ENCODE measurements at regions not wholly inside any gene's neighbourhood (a gene's known extent, or its start where the extent isn't known, plus 50 kb on each side); places are given as distances from the start of the nearest gene placed in this dataset.

- H3K4me3 Mint-ChIP-seq = no peak overlapping the region
- DNase-seq (ENCODE audit: low spot score in 2 of 2) (no peak), ATAC-seq (no peak)
- H3K9me3 Mint-ChIP-seq = no peaks in the 10 kb centered on the region
- no peaks in the 10 kb centered on the region for H3K4me1 Mint-ChIP-seq
- H3K36me3 Mint-ChIP-seq = no peaks in the 10 kb centered on the region
- no peak overlapping the region for H3K27ac Mint-ChIP-seq
These were observed 56.1 kb upstream of the ELMO1 start for GRCh38 chr7:37504801-37505200.

- Mint-ChIP-seq H3K4me3 (no peak overlapping the region), H3K9me3 (no peaks in the 10 kb centered on the region), H3K27ac (no peak overlapping the region), H3K36me3 (no peaks in the 10 kb centered on the region), H3K4me1 (no peaks in the 10 kb centered on the region)
- DNase-seq (ENCODE audit: low spot score in 2 of 2) (no peak), ATAC-seq (peak; percentile 70)
These were observed 57.2 kb upstream of the ELMO1 start for GRCh38 chr7:37505750-37506353.

GRCh38 chr7:37508118-37508517 is 59.5 kb upstream of the ELMO1 start:
- Mint-ChIP-seq H3K4me3 (no peak overlapping the region), H3K4me1 (no peaks in the 10 kb centered on the region), H3K36me3 (no peaks in the 10 kb centered on the region), H3K9me3 (no peaks in the 10 kb centered on the region), H3K27ac (no peak overlapping the region)
- ATAC-seq (no peak), DNase-seq (ENCODE audit: low spot score in 2 of 2) (no peak)

DNA sequence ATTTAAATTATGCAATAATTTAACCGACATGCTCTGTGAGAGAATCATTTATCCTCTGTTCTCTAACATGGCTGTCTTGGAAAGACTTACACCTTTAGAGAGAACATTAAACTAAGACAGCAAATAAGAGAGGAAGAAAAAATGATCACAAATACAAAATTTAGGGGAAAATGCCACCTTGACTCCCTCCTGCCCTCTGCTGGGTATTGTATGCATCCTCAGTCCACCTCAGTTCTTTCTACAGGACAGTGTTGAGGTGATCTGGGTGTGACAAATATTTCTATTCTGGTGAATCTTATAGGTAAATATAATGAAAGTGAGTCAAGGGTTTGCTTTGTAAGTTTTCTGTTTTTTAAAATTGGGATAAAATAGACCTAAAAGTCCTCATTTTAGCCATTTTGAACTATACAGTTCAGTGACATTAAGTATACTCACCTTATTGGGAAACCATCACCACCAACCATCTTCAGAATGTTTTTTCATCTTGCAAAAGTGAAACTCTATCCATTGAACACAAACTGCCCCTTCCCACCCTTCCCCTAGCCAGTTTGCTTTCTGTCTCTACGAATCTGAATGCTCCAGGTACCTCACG is 61.5 kb upstream of the ELMO1 start:
- Mint-ChIP-seq H3K4me1 (no peaks in the 10 kb centered on the region), H3K4me3 (no peak overlapping the region), H3K36me3 (no peaks in the 10 kb centered on the region), H3K9me3 (no peaks in the 10 kb centered on the region), H3K27ac (no peak overlapping the region)
- DNase-seq (ENCODE audit: low spot score in 2 of 2) (no peak), ATAC-seq (peak; percentile 55)

GRCh38 chr7:37511915-37512314 is 63.3 kb upstream of the ELMO1 start:
- no peak for ATAC-seq
- H3K4me3 Mint-ChIP-seq = no peak overlapping the region
- no peak overlapping the region for H3K27ac Mint-ChIP-seq
- H3K36me3 Mint-ChIP-seq = no peaks in the 10 kb centered on the region
- no peak for DNase-seq (ENCODE audit: low spot score in 2 of 2)
- no peaks in the 10 kb centered on the region for H3K4me1 Mint-ChIP-seq
- H3K9me3 Mint-ChIP-seq = no peaks in the 10 kb centered on the region

DNA sequence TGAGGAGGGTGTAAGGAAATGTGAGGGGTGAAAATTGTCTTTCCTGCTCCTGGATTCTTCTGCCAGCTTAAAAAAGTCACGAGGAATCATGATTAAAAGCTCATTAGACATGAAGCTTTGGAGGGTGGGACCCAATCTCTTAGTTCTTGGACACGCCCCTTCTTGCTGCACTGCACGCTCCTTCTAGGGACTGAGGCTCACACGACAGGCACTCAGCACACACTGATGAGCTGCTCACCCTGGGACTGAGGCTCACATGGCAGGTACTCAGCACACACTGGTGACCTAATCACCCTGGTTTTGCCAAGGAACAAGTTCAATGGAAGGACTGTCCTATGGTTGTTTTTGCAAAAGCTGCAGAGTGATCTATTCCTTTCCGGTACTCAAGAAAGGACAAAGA is 65.8 kb upstream of the ELMO1 start:
- DNase-seq (ENCODE audit: low spot score in 2 of 2) (no peak), ATAC-seq (no peak)
- H3K4me3 Mint-ChIP-seq = no peak overlapping the region
- H3K27ac Mint-ChIP-seq = no peak overlapping the region
- no peaks in the 10 kb centered on the region for H3K4me1 Mint-ChIP-seq
- no peaks in the 10 kb centered on the region for H3K36me3 Mint-ChIP-seq
- H3K9me3 Mint-ChIP-seq = no peaks in the 10 kb centered on the region

- Mint-ChIP-seq H3K4me1 (no peaks in the 10 kb centered on the region), H3K27ac (no peak overlapping the region), H3K4me3 (no peak overlapping the region), H3K9me3 (no peaks in the 10 kb centered on the region), H3K36me3 (no peaks in the 10 kb centered on the region)
- no peak for ATAC-seq
- no peak for DNase-seq (ENCODE audit: low spot score in 2 of 2)
These were observed 68.0 kb upstream of the ELMO1 start for GRCh38 chr7:37516664-37517063.

GRCh38 chr7:37518266-37518665 is 69.6 kb upstream of the ELMO1 start:
- Mint-ChIP-seq H3K9me3 (no peaks in the 10 kb centered on the region), H3K4me3 (no peak overlapping the region), H3K4me1 (no peaks in the 10 kb centered on the region), H3K36me3 (no peaks in the 10 kb centered on the region), H3K27ac (no peak overlapping the region)
- ATAC-seq = peak; percentile 40
- no peak for DNase-seq (ENCODE audit: low spot score in 2 of 2)

GRCh38 chr7:37524056-37524455 is 75.4 kb upstream of the ELMO1 start:
- Mint-ChIP-seq H3K4me1 (no peaks in the 10 kb centered on the region), H3K9me3 (no peaks in the 10 kb centered on the region), H3K4me3 (no peak overlapping the region), H3K36me3 (no peaks in the 10 kb centered on the region), H3K27ac (no peak overlapping the region)
- ATAC-seq (no peak), DNase-seq (ENCODE audit: low spot score in 2 of 2) (no peak)

GRCh38 chr7:37524797-37525196 is 76.1 kb upstream of the ELMO1 start:
- no peak overlapping the region for H3K4me3 Mint-ChIP-seq
- DNase-seq (ENCODE audit: low spot score in 2 of 2) = no peak
- no peak for ATAC-seq
- H3K9me3 Mint-ChIP-seq = no peaks in the 10 kb centered on the region
- H3K4me1 Mint-ChIP-seq = no peaks in the 10 kb centered on the region
- no peak overlapping the region for H3K27ac Mint-ChIP-seq
- H3K36me3 Mint-ChIP-seq = no peaks in the 10 kb centered on the region

DNA sequence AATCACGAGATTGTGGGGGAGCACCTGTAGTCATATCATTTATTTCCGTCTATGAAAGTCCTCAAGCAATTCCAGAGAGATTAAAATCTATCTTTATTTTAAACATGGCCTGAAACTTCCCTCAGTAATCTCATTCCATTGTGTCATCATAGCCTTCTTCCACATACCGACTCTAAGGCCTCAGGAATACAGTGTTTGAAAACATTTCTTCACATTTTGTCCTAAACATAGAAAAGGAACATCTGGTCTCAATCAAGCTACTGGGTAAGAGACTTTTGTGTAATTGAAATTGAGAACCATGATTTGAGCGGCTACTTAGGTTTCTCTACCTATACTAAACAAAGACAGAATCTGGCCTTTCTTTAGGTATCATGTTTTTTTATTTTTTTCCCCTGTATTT is 78.0 kb upstream of the ELMO1 start:
- DNase-seq (ENCODE audit: low spot score in 2 of 2) (no peak), ATAC-seq (no peak)
- no peaks in the 10 kb centered on the region for H3K9me3 Mint-ChIP-seq
- H3K36me3 Mint-ChIP-seq = no peaks in the 10 kb centered on the region
- H3K4me1 Mint-ChIP-seq = no peaks in the 10 kb centered on the region
- no peak overlapping the region for H3K27ac Mint-ChIP-seq
- H3K4me3 Mint-ChIP-seq = no peak overlapping the region

- ATAC-seq (no peak), DNase-seq (ENCODE audit: low spot score in 2 of 2) (no peak)
- H3K4me1 Mint-ChIP-seq = no peaks in the 10 kb centered on the region
- H3K4me3 Mint-ChIP-seq = no peak overlapping the region
- H3K36me3 Mint-ChIP-seq = no peaks in the 10 kb centered on the region
- H3K27ac Mint-ChIP-seq = no peak overlapping the region
- H3K9me3 Mint-ChIP-seq = no peaks in the 10 kb centered on the region
These were observed 78.4 kb upstream of the ELMO1 start for GRCh38 chr7:37527109-37527508.

- Mint-ChIP-seq H3K27ac (no peak overlapping the region), H3K4me3 (no peak overlapping the region), H3K4me1 (no peaks in the 10 kb centered on the region), H3K36me3 (no peaks in the 10 kb centered on the region), H3K9me3 (no peaks in the 10 kb centered on the region)
- ATAC-seq (no peak), DNase-seq (ENCODE audit: low spot score in 2 of 2) (no peak)
These were observed 82.6 kb upstream of the ELMO1 start for GRCh38 chr7:37531225-37531624.

GRCh38 chr7:37532636-37533035 is 84.0 kb upstream of the ELMO1 start:
- Mint-ChIP-seq H3K4me3 (no peak overlapping the region), H3K4me1 (no peaks in the 10 kb centered on the region), H3K36me3 (no peaks in the 10 kb centered on the region), H3K27ac (no peak overlapping the region), H3K9me3 (no peaks in the 10 kb centered on the region)
- no peak for DNase-seq (ENCODE audit: low spot score in 2 of 2)
- ATAC-seq = no peak

GRCh38 chr7:37534893-37535610 is 86.4 kb upstream of the ELMO1 start:
- no peak for ATAC-seq
- DNase-seq (ENCODE audit: low spot score in 2 of 2) = no peak
- Mint-ChIP-seq H3K9me3 (no peaks in the 10 kb centered on the region), H3K27ac (no peak overlapping the region), H3K36me3 (no peaks in the 10 kb centered on the region), H3K4me1 (no peaks in the 10 kb centered on the region), H3K4me3 (no peak overlapping the region)

GRCh38 chr7:37535841-37536240 is 87.2 kb upstream of the ELMO1 start:
- H3K36me3 Mint-ChIP-seq = no peaks in the 10 kb centered on the region
- no peaks in the 10 kb centered on the region for H3K4me1 Mint-ChIP-seq
- no peak overlapping the region for H3K4me3 Mint-ChIP-seq
- DNase-seq (ENCODE audit: low spot score in 2 of 2) (no peak), ATAC-seq (no peak)
- no peak overlapping the region for H3K27ac Mint-ChIP-seq
- no peaks in the 10 kb centered on the region for H3K9me3 Mint-ChIP-seq

All from stimulated activated effector memory CD8-positive, alpha-beta T cell treated with anti-CD3 and anti-CD28 coated beads, Interleukin-12 subunit alpha, Interleukin-12 subunit beta, amount 100 ng/mL, for 72 hours (primary cell).